ENCODE measurements at regions not wholly inside any gene's neighbourhood (a gene's known extent, or its start where the extent isn't known, plus 50 kb on each side); places are given as distances from the start of the nearest gene placed in this dataset.

DNA sequence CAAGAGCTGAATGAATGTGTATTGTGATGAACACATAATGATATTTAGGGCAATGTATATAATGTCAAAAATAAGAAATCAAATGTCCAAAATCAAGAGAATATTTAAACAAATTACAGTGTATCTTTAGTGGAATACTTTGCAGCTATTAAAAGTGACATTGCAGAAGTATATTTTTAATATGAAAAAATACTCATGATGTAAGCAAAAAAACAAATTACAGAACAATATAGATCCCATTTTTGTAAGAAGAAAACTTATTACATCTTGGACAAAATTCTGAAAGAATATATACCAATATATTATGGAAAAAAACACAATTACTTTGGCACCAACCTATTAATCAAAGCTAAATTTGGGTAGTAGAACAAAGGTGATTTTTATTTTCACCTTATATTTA lies 308.2 kb upstream of the NEBL start:
- TF ChIP-seq CTCF (IDR thresholded peaks at IDR 0.05) (no peak), ZFX (IDR thresholded peaks at IDR 0.05; ENCODE audit: borderline replicate concordance) (no peak)
